ENCODE measurements at regions not wholly inside any gene's neighbourhood (a gene's known extent, or its start where the extent isn't known, plus 50 kb on each side); places are given as distances from the start of the nearest gene placed in this dataset.

DNA sequence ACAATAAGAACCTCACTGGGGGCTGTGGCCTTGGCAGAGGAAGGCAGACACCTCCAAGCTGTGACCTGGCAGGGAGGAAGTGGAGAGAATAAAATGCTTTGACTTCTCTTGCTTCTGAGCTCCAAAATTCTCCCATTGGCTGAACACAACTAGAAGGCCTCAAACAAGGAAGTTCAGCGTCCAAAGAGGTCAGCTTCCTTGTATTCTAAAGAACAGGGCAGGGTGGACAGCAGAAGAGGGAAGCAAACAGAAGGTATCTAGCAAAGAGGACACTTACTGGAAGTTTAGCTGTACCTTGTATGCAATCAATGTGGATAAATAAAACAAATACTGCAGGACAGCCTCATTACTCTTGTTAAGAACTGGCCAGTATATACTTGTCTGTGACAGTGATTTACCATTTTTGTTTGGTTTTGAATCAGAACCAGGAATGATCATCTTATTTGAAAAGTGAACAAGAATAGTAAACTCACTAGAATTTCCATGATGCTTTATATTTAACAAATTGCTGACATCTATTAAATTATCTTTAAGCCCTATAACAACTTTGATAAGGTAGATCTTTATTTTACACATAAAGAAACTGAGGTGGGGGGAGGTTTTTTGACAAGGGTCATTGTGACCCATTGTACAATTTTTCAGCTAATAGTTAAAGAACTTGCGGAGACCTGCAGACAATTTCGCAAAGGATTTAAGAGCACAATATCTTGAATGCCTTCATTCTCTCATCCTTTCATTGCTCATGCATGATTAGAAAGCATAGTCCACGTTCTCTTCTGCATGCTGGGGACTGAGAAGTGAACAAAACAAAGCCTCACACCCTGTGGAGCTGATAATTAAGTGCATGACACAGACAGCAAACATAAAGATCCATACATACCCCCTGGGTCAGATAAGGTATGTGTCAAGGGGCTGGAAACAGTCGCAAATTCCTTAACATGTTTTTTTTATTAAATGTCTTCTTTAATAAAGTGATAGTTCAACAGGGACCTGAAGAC lies 1448.0 kb downstream of the AACS start:
- no peak for DNase-seq (ENCODE audit: low read depth)

DNA sequence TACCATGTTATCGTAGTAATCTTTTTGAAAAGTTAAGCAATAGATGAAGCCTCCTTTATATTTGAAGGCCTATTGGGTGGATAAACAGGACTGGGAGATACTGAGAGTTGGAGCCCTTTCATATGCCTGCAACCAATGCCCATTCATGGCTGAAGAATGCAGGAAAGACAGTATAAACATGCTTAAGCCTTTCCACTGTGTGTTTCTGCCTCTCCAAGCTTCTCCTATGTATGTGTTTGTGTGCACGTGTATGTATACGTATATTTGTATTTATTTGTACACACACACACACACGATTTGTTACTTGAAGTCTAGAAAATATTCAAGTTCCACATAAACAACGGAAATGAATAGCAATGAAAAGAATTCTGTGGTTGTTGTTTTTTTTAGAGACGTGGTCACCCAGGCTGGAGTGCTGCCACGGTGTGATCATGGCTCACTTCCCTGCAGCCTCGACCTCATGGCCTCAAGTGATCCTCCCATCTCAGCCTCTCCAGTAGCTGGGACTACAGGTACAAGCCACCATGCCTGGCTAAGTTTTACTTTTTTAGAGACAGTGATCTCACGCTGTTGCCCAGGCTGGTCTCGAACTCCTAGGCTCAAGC lies 1453.5 kb downstream of the AACS start:
- DNase-seq (ENCODE audit: low read depth) = peak; percentile 15

DNA sequence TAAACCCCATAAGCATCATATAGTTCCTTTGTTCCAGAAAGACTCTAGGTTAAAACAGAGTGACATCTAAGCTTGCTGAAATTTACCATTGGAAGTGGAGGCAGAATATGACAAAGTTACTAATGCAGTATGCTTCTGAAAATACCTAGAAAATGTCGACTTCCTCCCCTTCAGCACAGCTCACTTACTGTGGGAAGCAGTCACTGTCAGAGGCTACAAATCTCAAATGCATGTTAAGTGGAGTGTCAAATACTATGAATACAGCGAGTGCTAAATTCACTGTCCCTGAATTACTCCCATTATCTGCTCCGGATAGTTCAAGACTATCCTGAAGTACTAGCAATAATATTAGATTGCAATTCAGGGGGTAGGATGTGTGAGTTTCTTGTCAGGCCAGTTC lies 1454.6 kb downstream of the AACS start:
- no peak for DNase-seq (ENCODE audit: low read depth)

DNA sequence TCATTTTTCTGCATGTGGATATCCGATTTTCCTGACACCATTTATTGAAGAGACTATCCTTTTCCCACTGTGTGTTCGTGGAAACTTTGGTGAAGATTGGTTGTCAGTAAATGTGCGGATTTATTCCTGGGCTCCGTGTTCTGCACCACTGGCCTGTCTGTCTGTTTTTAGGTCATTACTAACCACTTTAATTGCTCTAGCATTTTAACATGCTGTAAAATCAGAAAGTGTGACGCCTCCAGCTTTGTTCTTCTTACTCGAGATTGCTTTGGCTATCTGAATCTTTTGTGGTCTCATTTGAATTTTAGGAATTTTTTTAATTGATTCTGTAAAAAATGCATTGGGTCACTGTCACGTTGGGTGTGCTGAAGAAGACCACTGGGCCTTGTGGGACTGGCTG lies 1458.7 kb downstream of the AACS start:
- DNase-seq (ENCODE audit: low read depth) = no peak

DNA sequence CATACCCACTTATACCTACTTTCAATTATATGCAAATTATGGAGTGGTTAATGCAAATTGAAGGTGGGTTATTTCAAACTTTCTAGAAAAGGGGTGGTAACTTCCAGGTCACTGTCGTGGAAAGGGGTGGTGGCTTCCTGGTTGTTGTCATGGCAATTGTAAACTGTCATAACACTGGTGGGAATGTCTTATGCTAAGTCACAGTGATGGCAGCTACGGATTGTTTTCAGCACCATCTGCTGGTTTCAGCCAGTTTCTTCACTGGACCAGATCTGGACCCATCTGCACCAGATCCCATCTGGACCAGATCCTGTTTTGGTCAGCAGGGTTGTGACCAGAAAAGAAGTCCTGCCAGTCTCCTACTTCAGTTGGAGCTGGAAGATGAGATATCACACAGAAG lies 1469.3 kb downstream of the AACS start:
- DNase-seq (ENCODE audit: low read depth) = no peak

DNA sequence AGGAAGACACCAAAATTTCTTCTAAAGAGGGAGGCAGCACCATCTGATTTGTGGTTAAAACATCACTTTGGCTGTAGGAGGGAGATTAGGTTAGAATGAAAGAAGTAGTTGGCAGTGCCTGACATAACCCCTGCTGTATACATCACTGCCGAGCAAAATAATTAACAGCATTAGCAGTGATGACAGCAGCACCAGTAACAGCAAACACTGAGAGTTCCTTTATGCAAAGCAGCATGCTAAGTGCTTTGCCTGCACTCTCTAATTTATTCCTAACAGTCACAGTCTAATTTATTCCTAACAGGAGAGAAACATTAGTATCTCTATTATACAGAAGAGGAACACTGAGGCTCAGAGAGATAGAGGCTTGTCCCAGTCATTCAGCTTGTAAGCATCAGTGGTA lies 1469.7 kb downstream of the AACS start:
- DNase-seq (ENCODE audit: low read depth) = no peak

DNA sequence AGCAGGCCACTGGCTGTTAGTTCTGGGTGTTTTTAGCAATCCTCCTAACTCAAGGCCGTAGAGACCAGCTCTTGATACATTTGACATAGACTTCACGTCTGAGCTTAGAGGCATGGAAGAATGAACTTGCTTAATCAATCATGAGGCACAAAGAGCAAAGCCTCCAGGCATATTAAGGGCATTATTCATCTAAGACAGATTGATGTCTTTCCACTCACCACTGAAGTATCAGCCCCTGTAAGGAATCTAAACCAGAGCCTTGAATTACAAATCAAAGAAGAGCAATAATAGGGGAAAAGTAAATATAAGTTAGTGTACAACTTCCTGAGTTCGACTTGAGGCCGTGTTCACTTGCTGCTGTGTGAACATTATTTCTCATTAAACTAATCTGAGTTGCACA lies 1470.7 kb downstream of the AACS start:
- no peak for DNase-seq (ENCODE audit: low read depth)

DNA sequence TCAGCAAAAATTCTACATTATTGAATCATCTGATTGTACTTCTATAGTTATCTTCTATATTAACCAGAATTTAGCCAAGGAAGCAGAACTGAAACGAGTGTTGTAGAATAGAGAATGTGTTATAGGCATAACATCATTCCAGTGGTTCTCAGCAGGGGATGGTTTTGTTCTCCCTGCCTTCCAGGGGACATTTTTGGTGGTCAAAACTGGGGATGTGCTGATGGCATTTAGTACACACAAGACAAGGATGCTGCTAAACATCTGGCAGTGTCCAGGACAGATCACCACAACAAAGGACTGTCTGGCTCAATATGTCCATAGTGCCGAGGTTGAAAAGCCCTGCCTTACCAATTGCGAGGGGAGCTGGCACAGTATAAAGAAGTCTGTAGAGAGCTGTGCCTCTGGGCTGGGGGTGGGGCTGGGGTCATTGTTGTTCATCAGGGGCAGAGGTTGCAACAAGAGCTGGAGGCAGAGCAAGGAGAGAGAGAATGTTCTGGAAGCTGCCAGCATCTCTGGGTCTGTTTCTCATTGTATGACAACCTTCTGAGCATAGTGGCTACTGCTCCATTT lies 1472.8 kb downstream of the AACS start:
- DNase-seq (ENCODE audit: low read depth) = no peak

DNA sequence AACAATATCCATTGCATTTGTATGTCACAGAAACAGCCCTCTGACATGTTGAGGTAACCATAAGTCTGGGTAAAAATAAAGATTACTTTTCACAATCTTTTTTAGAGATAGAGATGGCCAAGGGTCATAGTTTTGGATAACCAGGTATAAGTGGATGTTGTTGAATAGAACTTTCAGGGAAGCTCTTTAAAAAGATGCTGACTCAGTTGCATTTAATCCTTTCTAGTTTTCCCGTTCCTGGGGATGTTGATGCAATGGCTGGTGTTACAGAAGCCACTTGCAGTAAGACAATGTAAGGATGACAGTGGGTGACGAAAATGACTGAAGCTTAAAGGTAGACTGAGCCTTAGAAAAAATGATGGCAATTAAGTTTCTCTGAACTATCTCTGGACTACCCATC lies 1473.7 kb downstream of the AACS start:
- DNase-seq (ENCODE audit: low read depth) = no peak

DNA sequence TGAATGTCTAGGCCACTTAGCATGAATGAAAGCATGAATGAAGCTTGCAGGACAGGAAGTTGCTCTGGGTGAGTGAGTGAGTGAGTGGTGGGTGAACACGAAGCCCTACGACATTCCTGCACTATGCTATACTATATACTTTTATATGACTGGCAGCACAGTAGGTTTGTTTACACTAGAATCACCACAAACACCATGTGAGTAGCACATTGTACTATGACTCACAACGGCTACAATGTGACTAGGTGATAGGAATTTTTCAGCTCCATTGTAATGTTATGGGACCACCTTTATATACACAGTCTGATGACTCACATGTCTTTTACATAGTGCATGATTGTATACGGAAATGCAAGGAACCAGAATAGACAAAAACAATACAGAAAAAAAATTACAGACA lies 1480.2 kb downstream of the AACS start:
- peak; percentile 10 for DNase-seq (ENCODE audit: low read depth)

DNA sequence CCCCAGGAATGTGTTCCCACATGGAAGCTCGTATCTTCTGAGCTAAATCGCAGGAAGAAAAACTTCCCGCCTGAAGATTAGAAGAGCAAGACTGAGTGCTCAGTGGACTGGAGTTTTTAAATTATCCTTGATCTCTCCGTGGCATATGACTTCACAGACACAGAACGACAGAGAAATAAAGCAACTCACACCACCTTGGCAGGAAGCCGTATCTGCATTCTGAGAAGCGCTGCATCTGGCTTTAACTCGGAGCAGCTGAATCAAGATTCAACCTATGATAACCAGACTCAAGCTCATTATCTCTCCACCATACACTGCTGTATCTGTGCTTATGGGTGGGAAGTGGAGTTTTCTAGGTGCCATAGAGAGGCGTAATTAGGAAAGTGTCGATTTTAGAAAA lies 1482.7 kb downstream of the AACS start:
- no peak for DNase-seq (ENCODE audit: low read depth)

DNA sequence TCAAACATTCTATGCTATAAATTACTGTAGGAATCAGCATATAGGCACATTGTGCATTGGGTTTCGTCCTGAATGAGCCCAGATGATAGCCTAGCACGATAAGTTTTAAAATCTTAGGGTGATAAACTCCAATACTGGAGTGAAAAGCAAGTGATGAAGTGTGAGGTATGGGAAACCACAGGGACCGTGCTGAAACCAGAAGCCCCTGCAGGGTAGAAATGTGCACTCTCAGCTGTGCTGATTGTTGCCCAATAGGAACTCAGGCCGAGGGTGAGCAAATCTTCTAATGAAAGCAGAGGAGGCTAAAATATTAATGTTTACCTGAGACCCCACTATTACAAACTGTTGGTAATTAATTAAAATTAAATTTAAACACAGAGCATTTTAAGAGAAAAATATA lies 1486.6 kb downstream of the AACS start:
- DNase-seq (ENCODE audit: low read depth) = no peak

DNA sequence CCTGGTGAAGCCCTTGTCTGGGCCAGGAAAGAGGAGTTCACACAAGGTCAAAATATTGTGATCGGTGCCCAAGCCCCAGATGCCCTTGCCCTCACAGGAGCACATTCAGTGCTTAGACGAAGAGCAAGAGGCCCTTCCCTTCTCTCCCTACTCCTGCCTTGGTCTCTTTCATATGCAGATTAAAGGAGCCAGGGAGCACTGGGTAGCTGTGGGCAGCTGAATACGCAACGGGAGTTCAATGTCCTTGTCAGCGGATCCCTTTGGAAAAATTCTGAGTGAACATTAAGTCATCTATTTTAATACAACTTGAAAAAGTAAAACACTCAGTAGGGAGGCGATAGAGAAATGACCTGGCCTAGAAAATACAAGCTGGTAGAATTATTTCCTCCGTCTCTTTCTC lies 1489.4 kb downstream of the AACS start:
- DNase-seq (ENCODE audit: low read depth) = no peak

DNA sequence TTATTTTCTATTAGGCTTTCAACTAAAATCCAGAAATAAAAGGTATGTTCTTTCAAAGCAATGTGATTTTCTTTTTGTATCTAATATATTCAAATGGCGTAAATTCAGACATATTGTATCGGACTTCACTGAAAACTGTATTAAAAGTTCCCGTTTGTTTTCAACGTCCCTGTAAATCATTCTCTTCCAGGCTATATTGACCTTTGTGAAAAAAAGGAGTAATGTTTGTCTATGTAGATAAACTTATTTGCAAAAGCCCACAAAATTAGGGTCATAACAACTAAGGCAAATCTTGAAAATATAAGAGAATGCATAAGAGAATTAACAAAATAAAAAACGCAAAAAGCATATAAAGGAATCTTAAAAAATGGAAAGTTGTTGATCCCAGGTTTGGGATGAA lies 1492.4 kb downstream of the AACS start:
- no peak for DNase-seq (ENCODE audit: low read depth)

DNA sequence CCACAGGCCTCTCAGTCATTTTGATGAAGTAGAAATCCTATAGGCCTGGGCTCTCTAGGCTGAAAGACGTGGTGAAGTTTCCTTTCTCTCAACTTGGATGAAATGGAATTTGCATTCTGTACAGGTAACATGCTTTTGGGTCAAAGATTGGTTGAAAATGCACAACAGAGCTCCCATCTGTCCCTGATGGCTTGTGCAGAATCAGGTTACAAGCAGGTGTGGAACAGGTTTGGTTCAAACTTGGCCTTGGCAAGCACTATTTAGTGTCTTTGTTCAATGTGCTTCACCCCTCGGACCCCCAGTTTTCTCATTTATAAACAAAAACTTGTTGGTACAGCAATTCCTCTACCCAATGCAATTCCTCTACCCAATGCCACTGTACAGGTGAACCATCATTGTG lies 1493.0 kb downstream of the AACS start:
- DNase-seq (ENCODE audit: low read depth) = no peak

DNA sequence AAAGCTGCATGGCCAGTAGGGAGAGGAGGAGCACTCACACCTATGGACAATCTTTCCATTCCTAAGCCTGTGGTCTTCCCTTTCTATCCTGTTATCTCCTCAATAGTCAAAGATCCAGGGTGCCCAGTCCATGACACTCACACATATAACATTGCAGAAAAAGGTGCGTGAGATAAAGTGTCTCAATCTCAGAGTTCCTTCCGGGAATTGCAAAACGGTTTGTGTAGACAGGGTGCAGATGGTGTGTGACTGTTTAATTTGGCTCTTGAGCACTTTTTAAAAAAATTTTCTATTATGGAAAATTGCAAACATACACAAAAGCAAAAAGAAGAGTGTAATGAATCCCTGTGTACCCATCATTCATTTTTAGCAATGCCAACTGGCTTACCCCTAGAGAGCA lies 1493.6 kb downstream of the AACS start:
- no peak for DNase-seq (ENCODE audit: low read depth)

DNA sequence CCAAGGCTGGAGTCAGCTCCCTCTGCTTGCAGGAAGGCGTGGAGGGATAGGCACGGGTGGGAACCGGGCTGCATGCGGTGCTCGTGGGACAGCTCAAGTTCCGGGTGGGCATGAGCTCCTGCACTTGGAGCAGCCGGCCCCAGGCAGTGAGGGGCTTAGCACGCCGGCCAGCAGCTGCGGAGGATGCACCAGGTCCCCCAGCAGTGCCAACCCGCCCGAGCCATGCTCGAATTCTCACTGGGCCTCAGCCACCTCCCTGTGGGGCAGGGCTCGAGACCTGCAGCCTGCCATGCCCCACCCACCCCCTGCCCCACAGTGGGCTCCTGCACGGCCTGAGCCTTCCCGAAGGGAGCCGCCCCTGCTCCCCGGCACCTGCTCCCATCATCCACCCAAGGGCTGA lies 1501.8 kb downstream of the AACS start:
- DNase-seq (ENCODE audit: low read depth) = no peak

DNA sequence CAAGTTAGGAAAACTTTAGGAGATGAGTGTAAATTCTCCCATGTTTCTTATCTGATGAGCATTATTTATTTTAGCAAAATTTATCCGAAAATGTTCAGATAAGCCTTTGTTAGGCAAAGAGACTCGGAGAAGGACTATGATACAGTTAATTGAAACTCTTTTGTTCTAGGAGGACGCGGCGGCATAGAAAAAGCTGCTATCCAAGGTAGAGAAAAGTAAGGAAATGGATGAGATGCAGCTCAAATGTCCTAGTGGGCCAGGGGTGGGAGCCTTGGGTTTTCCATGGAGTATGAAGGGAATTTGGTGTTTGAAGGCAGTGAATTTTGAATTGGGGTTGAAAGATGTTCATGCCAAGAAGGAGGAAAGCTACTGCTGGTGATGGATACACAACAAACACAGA lies 1504.5 kb downstream of the AACS start:
- no peak for DNase-seq (ENCODE audit: low read depth)

DNA sequence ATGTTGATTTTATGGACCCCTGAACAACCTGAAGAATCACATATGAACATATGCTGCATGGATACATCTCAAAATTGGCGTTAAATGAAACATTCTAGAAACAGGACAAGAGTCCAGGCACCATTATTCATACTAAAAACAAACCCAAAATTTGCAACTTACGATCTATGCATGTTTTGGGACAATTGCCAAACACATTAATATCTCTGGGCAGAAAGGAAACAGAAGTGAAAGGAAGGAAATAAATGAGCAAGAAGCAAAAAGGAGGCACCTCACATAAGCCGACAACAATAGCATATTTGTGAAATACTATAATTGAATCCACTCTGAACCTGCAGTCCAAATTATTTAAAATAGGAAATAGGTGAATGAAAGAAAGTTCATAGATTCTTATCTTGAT lies 1505.3 kb downstream of the AACS start:
- DNase-seq (ENCODE audit: low read depth) = no peak

DNA sequence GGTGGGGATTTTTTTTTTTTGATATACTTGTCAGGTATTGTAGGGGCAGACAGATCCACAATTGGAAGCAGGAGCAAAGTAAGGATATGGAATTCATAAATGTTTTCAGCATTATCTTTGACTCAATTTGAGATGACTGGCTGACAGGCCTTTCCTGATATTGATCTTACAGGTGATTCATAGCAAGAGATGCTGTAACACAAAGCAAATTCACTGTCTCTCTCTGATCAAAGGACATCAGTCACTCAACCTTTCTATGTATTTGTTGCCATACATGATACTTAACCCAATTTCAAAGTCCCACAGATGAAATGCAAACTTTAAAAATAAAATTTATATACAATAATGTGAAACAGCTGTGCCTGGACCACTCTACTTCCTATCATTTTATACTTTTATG lies 1506.9 kb downstream of the AACS start:
- no peak for DNase-seq (ENCODE audit: low read depth)

DNA sequence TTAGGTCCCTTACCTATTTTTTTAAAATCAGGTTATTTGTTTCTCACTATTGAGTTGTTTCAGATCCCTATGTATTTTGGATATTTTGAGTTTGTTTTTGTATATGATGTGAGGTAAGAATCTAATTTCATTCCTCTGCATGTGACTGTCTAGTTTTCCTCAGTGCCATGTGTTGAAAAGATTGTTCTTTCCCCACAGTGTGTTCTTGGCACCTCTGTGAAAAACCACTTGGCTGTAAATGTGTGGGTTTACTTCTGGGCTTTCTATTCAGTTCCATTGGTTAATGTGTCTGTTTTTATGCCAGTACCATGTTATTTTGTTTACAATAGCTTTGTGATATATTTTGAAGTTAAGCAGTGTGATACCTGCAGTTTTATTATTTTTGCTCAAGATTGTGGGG lies 1516.4 kb downstream of the AACS start:
- DNase-seq (ENCODE audit: low read depth) = no peak

DNA sequence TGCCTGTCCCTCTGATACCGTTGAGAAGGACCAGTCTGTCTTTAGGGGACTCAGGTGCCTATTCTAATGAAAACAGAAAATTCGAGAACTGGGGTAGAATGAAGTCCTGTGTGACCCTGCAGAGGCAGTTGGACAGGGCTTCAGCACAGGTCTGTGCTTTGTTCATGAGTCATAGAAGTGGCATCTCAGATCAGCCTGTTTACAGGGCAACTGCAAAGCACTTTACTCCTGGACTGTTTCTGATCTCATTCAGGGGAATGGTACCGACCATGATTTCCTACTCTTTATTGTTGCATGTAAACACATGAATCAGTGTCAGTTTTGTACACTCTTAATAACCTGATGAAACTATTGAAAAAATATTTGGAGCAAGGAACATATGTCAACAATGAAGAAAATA lies 1517.0 kb downstream of the AACS start:
- DNase-seq (ENCODE audit: low read depth) = peak; percentile 18

DNA sequence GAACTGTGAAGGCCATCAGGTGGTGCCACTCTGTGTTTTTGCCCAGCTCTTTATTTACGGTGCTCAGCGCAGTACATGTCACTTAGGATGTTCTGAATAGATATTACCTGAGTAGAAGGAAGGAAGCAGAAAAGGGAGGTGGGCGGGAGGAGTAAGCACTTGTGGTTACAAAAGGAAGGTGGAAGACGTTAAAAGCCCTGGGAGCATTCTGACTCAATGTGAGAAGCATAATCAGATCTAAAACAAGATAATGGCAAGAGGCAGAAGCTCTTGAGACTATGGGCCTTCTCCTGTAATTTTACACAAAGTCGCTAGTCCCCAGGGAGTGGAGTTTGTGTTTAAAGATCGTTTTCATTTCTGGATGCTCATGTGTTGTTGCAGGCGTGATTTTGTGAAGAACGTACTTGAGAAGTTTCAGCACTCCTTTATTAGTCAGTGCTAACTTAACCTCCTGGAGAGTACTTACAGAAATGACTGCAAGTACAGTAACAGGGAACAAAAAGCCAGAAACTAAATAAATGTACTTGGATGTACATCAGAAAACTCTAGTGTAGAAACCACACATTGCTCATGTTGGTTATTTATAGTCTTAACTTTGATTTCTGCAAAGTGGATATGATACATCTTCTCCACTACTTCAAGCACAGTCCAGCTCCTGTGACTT lies 1523.5 kb downstream of the AACS start:
- DNase-seq (ENCODE audit: low read depth) = peak; percentile 2
